Suprapubic skin (tissue), 4 donors: ENCODE measurements at regions not wholly inside any gene's neighbourhood (a gene's known extent, or its start where the extent isn't known, plus 50 kb on each side); places are given as distances from the start of the nearest gene placed in this dataset.

Experiments used
- DNase-seq, 2 donors: peaks; one replicate each; pipeline ENCODE4 v3.0.0-alpha.2; 2019; ENCODE audit warnings: low spot score in 2 of 2
- H3K27ac ChIP-seq: fragments of 200-600 bp; sonication (generic); one replicate; pipeline ENCODE4 v1.5.1; 2019
- H3K27me3 ChIP-seq: fragments of 200-600 bp; sonication (generic); one replicate; pipeline ENCODE4 v1.5.1; 2019
- H3K36me3 ChIP-seq: fragments of 200-600 bp; sonication (generic); one replicate; pipeline ENCODE4 v1.5.1; 2019
- H3K4me1 ChIP-seq: fragments of 200-600 bp; sonication (generic); one replicate; pipeline ENCODE4 v1.5.1; 2019
- H3K4me3 ChIP-seq: fragments of 200-600 bp; sonication (generic); one replicate; pipeline ENCODE4 v1.5.1; 2019; ENCODE audit warnings: mild to moderate bottlenecking
- H3K9me3 ChIP-seq: fragments of 200-600 bp; sonication (generic); one replicate; pipeline ENCODE4 v1.5.1; 2019
- EP300 ChIP-seq: sonication (generic); formaldehyde crosslinking; IDR thresholded peaks from one replicate; pipeline ENCODE4 v1.6.1; 2017; ENCODE audit warnings: antibody characterized with exemption
- POLR2A ChIP-seq, 2 donors: fragments of 450-650 bp; IDR thresholded peaks; one replicate each; pipeline ENCODE4 v1.6.1; 2017; ENCODE audit warnings: antibody characterized with exemption in 2 of 2, mild to moderate bottlenecking in 2 of 2, moderate library complexity in 2 of 2
- POLR2AphosphoS5 ChIP-seq, 3 donors: sonication (generic); formaldehyde crosslinking; IDR thresholded peaks; one replicate each; pipeline ENCODE4 v1.6.1; 2017; ENCODE audit warnings: antibody characterized with exemption in 3 of 3
- WGBS: methylation state at CpG from one replicate; pipeline ENCODE4 v1.1.5; 2018; 5-methylcytosine and 5-hydroxymethylcytosine counted together
- TF ChIP-seq, protein P1 (sequence below), 2 donors: fragments of 200-600 bp in 1 of 2; fragments of 450-650 bp in 1 of 2; sonication (generic) in 1 of 2; IDR thresholded peaks; one replicate each; pipeline ENCODE4 v1.5.1; 2016 to 2019; ENCODE audit warnings: antibody characterized with exemption in 2 of 2, mild to moderate bottlenecking in 1 of 2, moderate library complexity in 1 of 2

DNA sequence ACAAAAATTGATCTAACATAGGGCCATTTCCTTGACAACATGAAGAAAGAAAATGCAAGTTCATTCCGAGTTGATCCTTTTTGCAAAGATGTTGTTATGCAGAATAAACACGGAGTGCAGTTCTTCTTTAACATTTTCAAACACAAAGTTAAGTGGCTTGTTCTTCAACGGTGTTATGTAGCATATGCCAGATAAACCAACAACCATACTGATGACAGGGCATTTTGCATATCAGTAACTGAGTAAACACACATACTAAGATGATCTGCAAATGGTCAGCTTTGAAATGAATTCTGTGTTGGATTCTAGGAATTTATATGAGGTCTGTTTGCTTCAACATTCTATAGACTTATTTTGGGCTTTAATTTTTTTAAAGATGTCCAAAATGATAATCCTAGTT, 266.4 kb downstream of the GPD2 start:
- no peaks in the 10 kb centered on the region for H3K9me3 ChIP-seq
- H3K4me1 ChIP-seq = peaks cover 8% of the 10 kb centered on the region
- no peak overlapping the region for H3K27ac ChIP-seq
- H3K27me3 ChIP-seq = no peaks in the 10 kb centered on the region
- TF ChIP-seq POLR2AphosphoS5 (IDR thresholded peaks at IDR 0.05) (no peak), EP300 (no peak), POLR2A (IDR thresholded peaks at IDR 0.05) (no peak)
- no peak for DNase-seq
- 62% methylated on average over 3 of the region's 3 CpGs for WGBS
- no peak overlapping the region for H3K4me3 ChIP-seq
- H3K36me3 ChIP-seq = no peaks in the 10 kb centered on the region

- H3K27ac ChIP-seq = no peak overlapping the region
- WGBS = 67% methylated on average over 6 of the region's 6 CpGs
- H3K36me3 ChIP-seq = no peaks in the 10 kb centered on the region
- H3K9me3 ChIP-seq = no peaks in the 10 kb centered on the region
- DNase-seq = no peak
- H3K4me1 ChIP-seq = peaks cover 8% of the 10 kb centered on the region
- H3K4me3 ChIP-seq = no peak overlapping the region
- no peak for TF ChIP-seq POLR2A (IDR thresholded peaks at IDR 0.05)
- TF ChIP-seq, protein P1, sequence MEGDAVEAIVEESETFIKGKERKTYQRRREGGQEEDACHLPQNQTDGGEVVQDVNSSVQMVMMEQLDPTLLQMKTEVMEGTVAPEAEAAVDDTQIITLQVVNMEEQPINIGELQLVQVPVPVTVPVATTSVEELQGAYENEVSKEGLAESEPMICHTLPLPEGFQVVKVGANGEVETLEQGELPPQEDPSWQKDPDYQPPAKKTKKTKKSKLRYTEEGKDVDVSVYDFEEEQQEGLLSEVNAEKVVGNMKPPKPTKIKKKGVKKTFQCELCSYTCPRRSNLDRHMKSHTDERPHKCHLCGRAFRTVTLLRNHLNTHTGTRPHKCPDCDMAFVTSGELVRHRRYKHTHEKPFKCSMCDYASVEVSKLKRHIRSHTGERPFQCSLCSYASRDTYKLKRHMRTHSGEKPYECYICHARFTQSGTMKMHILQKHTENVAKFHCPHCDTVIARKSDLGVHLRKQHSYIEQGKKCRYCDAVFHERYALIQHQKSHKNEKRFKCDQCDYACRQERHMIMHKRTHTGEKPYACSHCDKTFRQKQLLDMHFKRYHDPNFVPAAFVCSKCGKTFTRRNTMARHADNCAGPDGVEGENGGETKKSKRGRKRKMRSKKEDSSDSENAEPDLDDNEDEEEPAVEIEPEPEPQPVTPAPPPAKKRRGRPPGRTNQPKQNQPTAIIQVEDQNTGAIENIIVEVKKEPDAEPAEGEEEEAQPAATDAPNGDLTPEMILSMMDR (IDR thresholded peaks at IDR 0.05) = no peak
- no peak for TF ChIP-seq EP300
- no peak for TF ChIP-seq POLR2AphosphoS5 (IDR thresholded peaks at IDR 0.05)
- H3K27me3 ChIP-seq = no peaks in the 10 kb centered on the region
These were observed 267.5 kb downstream of the GPD2 start for GRCh38 chr2:156703642-156704041.

GRCh38 chr2:156704132-156704531, 268.0 kb downstream of the GPD2 start:
- WGBS = 34% methylated on average over 3 of the region's 3 CpGs
- Histone ChIP-seq H3K4me1 (peaks cover 8% of the 10 kb centered on the region), H3K36me3 (no peaks in the 10 kb centered on the region), H3K9me3 (no peaks in the 10 kb centered on the region), H3K27me3 (no peaks in the 10 kb centered on the region), H3K4me3 (no peak overlapping the region), H3K27ac (no peak overlapping the region)
- no peak for DNase-seq
- TF ChIP-seq POLR2AphosphoS5 (IDR thresholded peaks at IDR 0.05) = no peak
- TF ChIP-seq POLR2A (IDR thresholded peaks at IDR 0.05) = no peak
- TF ChIP-seq, protein P1 (IDR thresholded peaks at IDR 0.05) = no peak
- no peak for TF ChIP-seq EP300

DNA sequence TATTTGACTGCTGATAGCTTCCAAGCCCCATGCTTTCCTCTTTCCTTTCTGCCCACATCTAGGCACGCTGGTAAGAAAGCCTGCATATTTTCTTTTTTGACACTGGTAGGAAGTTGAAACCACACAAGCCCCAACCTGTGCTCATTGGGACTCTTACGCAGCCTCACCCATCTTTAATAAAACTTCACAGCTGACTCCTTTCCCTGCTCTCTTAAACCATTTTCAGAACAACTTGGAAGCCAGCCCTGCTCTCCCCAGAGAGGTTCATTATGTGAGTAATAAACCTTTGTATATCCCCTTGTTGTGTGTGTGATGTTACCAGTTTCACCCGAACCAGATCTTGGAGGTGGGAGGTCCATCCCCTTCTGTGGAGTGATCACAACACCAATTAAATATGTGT, 268.4 kb downstream of the GPD2 start:
- peaks cover 8% of the 10 kb centered on the region for H3K4me1 ChIP-seq
- H3K36me3 ChIP-seq = no peaks in the 10 kb centered on the region
- no peaks in the 10 kb centered on the region for H3K9me3 ChIP-seq
- H3K4me3 ChIP-seq = no peak overlapping the region
- no peak overlapping the region for H3K27ac ChIP-seq
- no peak for DNase-seq
- TF ChIP-seq POLR2A (IDR thresholded peaks at IDR 0.05) = no peak
- TF ChIP-seq, protein P1 (IDR thresholded peaks at IDR 0.05) = no peak
- no peak for TF ChIP-seq EP300
- no peak for TF ChIP-seq POLR2AphosphoS5 (IDR thresholded peaks at IDR 0.05)
- WGBS = 32% methylated on average over 3 of the region's 3 CpGs
- no peaks in the 10 kb centered on the region for H3K27me3 ChIP-seq

DNA sequence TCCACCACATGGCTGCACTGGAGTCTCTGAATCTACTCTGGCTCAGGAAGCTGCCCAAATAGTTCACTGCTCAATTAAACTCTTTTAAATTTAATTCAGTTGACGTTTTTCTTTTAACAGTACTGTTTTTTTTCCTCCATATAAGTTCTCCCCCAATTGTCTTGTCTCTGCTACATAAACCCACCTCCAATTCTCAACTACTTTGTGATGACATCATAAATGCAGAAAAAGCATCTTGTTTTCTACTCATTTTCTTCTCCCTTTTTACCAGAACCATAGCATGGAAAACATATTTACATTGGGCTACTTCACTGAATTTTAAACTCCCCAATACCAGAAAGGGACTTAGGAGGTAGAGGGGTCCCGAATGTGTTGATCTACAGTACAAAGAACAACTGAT, 270.4 kb downstream of the GPD2 start:
- WGBS = 71% methylated on average over 2 of the region's 2 CpGs

More for the DNA sequence above, 270.4 kb downstream of the GPD2 start:
- DNase-seq = no peak
- Histone ChIP-seq H3K9me3 (no peaks in the 10 kb centered on the region), H3K4me3 (no peak overlapping the region), H3K27me3 (no peaks in the 10 kb centered on the region), H3K36me3 (no peaks in the 10 kb centered on the region), H3K4me1 (peaks cover 8% of the 10 kb centered on the region), H3K27ac (no peak overlapping the region)
- no peak for TF ChIP-seq EP300
- no peak for TF ChIP-seq POLR2AphosphoS5 (IDR thresholded peaks at IDR 0.05)
- TF ChIP-seq, protein P1 (IDR thresholded peaks at IDR 0.05) = no peak
- no peak for TF ChIP-seq POLR2A (IDR thresholded peaks at IDR 0.05)
